ENCODE measurements at regions not wholly inside any gene's neighbourhood (a gene's known extent, or its start where the extent isn't known, plus 50 kb on each side); places are given as distances from the start of the nearest gene placed in this dataset.

DNA sequence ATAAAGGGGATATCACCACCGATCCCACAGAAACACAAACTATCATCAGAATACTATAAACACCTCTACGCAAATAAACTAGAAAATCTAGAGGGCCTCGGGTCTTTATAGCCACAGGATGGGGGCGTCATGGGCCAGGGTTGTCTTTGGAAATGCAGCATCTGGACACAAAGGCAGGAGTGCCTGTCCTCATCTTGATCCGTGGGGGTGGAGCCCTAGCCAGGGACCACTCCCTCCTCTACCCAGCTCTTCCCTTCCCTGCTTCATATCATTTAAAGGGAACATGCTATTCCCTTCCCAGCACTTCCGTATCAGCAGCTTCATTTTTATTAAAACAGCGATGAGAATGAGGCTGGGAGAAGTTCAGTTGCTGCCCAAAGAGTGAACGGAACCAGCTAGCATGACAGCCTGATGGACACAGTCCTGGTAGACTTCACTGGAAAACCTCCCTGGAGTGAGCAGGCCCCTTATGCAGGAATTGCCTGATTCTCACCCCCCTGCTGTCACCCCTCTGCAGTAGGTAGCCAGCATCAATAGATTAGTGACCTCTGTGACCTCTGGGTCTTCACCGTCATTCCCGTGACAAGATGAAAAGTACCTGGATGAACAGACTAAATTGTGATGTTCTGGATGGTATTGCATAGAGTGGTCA lies 251.4 kb upstream of the RGS6 start:
- DNase-seq (ENCODE audit: low read depth): no peak

DNA sequence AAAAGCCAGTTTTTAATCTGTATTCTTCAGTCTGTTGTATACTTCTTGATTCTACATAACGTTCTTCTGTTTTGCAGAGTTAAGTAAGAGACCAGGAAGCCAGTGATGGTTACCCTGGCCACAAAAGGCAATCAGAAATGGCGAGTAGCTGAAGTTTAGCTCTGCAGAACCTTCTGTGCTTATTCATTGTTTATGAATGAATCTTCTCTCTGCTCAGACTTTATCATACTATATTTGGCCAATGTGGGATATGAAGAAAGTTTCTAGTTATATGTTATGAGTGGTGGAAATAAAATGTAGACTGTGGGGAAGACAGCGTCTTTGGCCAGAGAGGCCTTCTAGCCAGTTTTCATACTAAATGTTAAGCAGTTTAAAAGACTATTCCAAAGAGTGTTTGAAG lies 249.9 kb upstream of the RGS6 start:
- no peak for DNase-seq (ENCODE audit: low read depth)

- no peak for DNase-seq (ENCODE audit: low read depth)
Measured at GRCh38 chr14:71684323-71684722, 247.9 kb upstream of the RGS6 start.

DNA sequence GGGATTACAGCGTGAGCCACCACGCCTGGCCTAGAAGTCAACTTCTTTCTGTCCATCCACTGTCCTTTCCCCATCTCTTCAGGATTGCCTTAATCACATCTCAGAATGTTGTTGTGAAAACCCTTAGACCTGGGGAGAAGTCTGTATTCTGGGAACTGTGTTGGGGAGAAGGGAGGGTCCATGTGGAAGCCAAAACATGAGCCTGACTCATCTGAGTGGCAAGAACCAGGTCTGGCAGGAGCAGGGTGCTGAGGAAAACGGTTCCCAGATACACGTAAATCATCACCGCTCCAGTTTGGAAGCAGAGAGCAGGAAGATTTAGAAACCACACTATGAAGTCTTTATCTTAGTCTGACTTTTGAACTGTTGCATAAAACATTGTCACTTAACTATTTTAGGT lies 245.6 kb upstream of the RGS6 start:
- no peak for DNase-seq (ENCODE audit: low read depth)

GRCh38 chr14:71687166-71687831 lies 244.9 kb upstream of the RGS6 start:
- no peak for DNase-seq (ENCODE audit: low read depth)

DNA sequence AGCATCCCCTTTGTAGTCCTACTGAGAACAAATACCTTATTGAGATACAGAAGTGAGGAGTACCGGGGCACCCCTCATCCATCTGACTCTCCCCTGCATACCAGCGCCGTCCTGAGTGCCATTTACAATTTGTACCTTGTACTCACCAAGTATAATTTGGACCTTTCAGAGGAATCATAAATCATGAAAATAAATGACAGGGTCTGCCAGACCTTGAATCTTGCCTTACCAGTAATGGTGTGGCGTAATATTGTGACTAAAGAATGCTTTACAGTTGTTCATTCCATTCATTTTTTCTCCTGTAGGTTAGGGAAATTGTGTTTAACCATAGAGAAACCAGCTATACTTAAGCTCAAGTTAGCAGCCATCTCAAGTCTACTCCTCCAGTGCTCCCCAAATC lies 243.7 kb upstream of the RGS6 start:
- DNase-seq (ENCODE audit: low read depth): no peak

DNA sequence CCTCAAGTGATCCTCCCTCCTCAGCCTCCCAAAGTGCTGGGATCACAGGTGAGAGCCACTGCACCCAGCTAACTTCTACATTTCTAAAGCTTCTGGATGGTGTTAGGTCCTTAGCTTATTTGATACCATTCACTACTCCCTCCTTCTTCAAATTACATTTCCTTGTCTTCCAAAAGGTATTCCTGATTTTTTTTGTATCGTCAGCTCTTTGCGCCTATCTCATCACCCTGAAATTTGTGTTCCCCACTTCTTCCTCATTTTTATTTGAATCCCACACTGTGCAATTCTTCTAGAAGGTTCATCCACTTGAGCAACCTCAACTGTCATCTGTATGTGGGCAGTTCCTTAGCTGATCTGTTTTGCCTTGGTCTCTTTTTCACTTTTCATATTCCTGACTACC lies 241.8 kb upstream of the RGS6 start:
- DNase-seq (ENCODE audit: low read depth): no peak

DNA sequence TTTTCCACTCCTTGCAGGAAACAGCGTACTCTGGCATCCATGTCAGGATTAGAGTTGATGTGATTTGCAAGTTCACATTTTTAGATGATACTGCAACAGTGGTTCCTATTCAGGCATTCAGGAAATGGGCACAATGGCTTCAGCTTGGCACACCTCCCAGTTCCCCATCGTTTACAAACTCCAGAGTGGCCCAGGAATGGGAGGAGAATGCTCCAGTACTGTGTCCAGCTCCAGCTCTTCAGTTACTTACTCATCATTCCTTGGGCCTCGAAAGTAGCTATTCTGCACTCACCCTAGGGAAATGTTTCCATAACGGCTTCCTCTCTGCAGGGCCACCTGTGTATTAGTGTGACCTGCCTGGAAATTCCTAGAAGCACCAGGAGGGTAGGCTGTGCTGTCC lies 239.7 kb upstream of the RGS6 start:
- DNase-seq (ENCODE audit: low read depth): no peak

DNA sequence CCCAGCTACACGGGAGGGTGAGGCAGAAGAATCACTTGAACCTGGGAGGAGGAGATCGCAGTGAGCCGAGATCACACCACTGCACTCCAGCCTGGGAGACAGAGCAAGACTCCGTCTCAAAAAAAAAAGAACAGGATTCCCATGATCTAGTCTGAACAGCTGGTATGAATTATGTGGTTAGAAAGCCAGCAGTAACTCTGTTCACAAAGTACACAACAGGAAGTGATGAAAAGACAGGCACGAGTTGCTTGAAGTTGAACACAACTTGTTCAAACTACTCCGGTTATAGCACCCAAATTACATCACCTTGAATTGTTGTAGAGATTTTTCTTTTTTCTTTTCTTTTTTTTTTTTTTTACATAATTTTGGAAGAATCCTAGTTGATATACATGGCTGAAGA lies 238.8 kb upstream of the RGS6 start:
- DNase-seq (ENCODE audit: low read depth): no peak

DNA sequence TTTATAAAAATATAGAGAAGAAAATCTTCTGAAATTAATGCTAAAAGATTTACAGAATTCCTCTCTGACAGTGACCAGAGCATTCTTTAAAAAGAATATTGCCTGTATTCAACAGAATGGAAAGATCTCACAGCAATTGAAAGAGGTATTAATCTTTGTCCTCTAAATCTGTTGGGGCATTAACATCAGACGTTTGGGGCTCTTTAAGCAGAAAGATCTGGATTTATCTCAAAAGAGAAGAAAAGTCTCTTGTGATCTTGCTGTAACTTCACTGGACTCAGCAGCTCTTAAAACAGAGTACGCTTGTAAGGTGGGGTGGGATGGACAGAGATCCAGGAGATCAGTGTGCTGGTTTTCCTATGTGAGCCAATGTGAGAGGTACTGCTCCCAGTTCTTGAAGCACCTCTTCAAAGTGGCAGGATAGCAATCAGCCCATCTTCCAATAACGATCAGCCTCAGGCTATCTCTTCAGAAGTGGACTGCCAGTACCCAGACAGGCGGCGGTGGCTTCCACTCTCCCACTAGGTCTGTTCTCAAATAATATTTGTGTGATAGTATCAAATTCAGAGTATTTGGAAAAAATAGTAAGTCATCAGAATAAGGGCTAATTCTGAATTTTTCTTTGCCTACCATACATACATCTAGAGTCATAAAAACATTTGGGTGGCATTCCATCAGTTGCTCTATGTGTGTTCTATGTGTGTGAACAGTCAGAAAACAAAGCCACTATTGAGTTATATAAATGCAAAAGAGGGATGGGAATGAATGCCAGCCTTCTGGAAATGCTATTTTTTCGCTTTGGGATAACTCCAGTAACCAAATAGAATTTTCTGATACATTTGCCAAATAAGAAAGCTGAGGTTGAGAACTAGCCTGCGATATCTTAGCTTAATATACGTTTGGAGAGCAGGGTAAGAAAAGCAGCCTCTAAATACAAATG lies 237.4 kb upstream of the RGS6 start:
- no peak for DNase-seq (ENCODE audit: low read depth)

GRCh38 chr14:71695611-71696350 lies 236.4 kb upstream of the RGS6 start:
- no peak for DNase-seq (ENCODE audit: low read depth)

- no peak for DNase-seq (ENCODE audit: low read depth)
Measured at GRCh38 chr14:71698027-71698426, 234.2 kb upstream of the RGS6 start.

GRCh38 chr14:71698673-71699072 lies 233.6 kb upstream of the RGS6 start:
- DNase-seq (ENCODE audit: low read depth): no peak

DNA sequence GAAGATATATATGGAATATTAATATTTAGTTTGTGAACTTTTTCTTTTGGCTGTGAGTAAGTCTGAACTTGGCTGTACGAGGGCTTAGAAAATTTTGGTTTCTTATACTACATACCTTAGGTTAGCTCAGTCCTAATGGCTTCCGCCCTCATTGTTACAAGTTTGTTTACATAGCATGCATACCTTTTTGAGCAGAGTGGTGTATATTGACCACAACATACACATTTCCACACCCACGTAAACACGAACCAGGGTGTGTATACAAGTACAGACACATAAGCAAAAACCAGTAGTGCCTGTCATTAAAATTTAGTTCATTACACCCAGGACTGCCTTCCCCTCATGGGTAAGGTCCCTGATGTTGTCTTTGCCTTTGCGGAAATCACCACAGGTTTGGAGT lies 230.2 kb upstream of the RGS6 start:
- no peak for DNase-seq (ENCODE audit: low read depth)

- DNase-seq (ENCODE audit: low read depth): no peak
Measured at GRCh38 chr14:71702786-71703185, 229.4 kb upstream of the RGS6 start.

GRCh38 chr14:71703477-71703876 lies 228.8 kb upstream of the RGS6 start:
- DNase-seq (ENCODE audit: low read depth): no peak

DNA sequence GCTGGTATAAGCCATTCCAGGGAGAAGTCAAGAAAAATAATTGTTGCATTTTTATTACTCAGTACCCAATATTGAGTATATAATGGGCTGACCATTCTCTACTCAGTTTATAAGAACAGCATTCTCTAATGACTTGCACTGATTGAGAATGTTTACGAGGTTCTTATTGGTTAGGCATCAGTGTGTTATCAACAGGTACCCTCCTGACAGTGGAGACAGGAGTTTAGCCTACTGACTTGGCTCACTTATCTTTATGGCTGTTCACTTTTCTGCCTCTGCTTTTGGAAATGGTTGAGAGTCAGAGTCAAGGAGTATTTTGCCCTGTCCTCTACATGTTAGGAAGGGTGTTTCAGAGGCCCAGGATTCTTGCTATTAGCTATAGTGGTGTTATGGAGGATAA lies 228.0 kb upstream of the RGS6 start:
- no peak for DNase-seq (ENCODE audit: low read depth)

GRCh38 chr14:71705460-71705859 lies 226.8 kb upstream of the RGS6 start:
- no peak for DNase-seq (ENCODE audit: low read depth)

GRCh38 chr14:71709076-71709475 lies 223.2 kb upstream of the RGS6 start:
- DNase-seq (ENCODE audit: low read depth): no peak

DNA sequence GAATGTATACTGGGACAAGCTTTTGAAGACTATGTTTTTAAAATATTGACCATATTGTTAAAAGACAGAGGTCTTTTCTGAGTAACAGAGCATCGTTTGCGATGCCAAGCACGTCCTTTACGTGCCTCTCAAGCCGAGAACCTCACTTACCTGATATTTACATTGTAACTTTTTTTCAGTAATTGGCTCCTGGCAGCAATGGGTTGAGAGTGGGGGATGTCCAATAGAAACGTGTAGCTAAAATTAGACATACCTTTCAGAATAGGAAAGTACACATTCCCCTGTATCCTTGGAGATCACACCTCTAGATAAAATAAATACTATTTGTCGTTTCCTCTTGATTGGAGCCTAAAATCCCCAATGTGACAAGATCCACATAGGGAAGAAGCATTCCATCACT lies 222.2 kb upstream of the RGS6 start:
- DNase-seq (ENCODE audit: low read depth): no peak

DNA sequence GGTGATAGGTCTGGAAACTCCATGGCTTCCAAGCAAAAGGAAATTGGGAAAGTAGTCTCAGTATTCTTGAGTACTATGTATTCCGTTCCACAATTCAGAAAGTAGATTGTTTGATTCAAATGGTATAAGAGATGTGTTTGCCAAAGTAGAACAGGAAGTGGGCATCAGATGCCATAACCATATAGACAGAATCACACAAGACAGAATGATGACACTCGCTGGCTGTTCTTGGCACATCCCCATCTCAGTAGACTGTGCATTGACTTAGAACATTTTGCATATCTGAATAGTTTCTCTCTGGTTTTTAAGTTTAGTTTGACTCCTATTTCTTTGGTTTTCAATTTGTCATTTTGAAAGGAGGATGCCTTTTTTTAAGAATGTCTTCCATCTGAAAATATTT lies 221.1 kb upstream of the RGS6 start:
- no peak for DNase-seq (ENCODE audit: low read depth)

GRCh38 chr14:71711619-71712018 lies 220.6 kb upstream of the RGS6 start:
- no peak for DNase-seq (ENCODE audit: low read depth)

Measured in activated T-cell treated with anti-CD3 and anti-CD28 coated beads for 1 hour (primary cell).